GM18517 (cell line): ENCODE measurements at regions not wholly inside any gene's neighbourhood (a gene's known extent, or its start where the extent isn't known, plus 50 kb on each side); places are given as distances from the start of the nearest gene placed in this dataset.

Experiments
- ATAC-seq: cut with Tn5 transposase; IDR thresholded peaks from one replicate; pipeline ENCODE4 v1.9.1; 2021; ENCODE audit warnings: mild to moderate bottlenecking, moderate library complexity; ENCODE audit not compliant: unreplicated experiment

DNA sequence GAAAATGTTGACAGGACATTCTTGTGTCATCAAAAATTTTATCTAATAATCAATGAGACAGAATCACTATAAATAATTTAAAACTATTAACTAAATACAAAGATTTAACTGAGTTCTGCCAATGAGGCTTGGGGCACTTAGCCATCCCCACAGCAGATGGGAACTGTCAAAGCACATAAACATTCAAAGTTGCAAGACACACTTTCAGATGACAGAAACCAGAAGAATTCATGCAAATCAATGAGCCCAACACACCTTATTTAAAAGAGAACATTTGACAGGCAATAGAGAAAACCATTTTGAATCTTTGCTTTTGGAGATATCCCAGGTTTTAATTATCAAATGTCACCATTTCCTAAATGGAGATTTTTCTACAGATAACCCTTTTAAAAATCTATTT is 566.2 kb downstream of the IRS1 start:
- no peak for ATAC-seq

DNA sequence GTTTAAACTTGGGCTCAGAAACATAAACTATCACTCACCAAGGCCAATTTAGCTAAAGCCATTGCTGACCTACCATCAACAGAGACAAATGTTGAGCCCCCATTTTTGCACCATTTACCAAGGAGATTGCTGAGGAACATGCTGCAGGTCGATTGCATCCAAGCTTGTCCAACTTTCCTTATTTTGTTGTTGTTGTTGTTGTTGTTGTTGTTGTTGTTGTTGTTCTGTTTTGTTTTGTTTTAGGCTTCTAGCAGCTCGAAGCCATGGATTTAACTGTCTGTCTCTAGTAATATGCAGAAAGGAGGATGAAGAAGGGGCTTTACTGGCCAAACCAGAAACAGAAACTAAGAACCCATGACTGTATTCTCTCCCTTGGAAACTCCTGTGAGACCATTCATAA is 571.5 kb downstream of the IRS1 start:
- no peak for ATAC-seq

DNA sequence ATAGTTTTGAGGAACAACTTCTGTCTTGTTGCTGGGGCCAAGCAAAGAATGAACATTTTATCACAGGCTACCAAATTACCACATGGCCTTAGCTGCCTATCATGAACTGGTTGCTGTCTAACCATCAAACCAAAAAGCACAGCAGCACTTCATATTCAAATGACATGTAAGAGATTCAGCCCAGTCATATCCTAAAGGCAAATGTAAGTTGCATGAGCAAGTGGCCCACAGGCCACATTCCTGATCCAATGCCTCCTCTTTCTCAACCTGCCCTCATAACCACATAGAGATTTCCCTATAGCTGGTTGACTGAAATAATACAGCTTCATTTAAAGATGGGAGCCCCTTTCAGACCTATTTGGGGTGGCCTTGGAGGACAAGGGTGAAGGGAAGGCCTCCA is 572.3 kb downstream of the IRS1 start:
- ATAC-seq: no peak

DNA sequence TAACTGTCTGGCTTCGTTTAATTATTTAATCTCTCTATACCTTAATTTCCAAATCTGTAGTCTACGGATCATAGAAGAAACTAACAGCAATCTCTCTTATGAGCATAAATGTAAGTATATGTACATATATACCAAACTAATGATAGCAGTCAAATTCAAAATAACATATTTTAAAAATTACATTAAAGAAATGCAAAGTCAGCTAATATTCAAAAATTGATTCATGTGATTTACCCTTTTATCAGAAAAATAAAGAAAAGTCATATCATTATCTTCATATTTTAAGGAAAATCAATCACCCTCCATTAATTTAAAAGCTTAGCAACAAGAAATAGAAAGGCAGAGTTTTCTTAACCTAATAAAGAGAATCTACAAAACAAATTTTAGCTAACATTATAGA is 575.9 kb downstream of the IRS1 start:
- no peak for ATAC-seq

DNA sequence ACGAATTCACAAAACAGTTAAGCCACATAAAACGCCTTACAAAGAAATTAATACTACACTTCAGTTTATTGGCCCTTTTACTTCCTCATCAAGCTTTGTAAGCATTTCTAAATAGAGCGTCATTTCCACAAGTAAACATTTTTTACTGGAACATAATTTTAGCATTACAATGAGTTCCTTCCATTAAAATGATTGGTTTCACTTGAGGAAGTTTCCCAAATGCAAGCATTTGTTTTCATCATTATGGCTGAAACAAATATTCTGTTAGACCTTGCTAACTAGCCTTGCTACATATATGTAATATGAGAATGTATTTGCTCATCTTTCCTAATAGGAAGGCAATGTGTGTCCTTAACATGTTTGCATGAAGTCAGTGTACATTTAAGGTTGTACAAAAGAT is 579.1 kb downstream of the IRS1 start:
- no peak for ATAC-seq

DNA sequence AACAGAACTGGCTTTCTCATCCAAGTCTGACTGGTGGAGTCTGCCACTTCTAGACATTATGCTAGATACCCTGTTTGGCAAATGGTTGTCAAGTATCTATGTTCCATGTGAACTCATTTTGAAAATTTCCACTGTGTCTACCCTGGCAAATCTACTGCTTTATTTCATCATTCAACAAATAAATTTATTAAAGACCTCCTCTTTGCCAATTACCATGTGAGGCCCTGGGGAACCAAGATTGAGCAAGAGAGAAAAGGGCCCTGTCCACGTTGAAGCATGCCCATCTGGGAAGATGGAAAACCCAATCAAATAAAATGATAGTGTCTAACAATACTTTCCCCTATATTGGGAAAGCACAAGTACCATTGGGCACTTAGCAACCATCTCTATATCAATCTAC is 582.4 kb downstream of the IRS1 start:
- no peak for ATAC-seq

DNA sequence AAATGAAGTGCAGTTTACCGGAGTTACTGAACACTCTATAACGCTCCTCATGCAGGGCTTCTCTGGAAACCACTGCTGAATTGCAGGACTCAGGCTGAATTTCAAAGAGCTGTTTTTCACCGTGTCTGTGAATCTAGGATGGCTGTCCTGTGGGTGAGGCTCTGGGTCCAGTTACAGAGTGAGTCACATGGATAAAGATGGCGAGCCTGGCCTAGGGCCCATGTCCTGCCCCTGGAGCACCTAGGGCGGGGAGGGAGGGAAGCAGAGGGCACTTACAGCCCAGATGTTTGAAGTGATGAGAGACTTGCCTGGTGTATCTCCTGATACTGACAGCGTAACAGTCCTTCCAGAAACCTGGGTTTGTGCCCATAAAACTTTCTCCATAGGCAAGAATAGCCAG is 583.0 kb downstream of the IRS1 start:
- ATAC-seq: no peak

DNA sequence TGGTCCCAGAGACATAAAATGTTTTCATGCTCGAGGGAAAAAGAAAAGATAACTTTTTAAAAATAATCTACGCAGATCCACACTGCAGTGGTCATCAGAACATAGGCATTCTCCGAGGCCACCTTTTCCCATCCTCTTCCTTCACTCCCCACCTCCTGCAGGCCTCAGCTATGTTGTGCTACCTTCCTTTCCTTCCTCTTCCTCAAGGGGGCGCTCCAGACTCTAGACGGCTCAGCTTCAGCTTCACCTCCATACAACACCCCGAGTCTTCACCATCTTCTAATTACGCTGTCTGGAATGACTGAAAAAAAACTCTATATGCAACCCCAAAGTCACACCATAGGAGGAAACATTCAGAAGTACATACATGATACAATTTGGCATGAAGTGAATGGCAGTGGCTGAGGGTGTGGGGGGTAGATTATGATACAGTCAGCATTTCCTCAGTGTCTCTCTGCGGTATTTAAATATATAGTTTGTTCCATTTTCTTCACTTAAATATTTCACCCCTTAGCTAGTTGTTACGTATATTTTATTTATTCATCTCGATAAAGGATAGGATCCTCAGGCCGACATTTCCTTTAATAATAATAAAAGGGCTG is 583.6 kb downstream of the IRS1 start:
- ATAC-seq: peak; percentile 88

DNA sequence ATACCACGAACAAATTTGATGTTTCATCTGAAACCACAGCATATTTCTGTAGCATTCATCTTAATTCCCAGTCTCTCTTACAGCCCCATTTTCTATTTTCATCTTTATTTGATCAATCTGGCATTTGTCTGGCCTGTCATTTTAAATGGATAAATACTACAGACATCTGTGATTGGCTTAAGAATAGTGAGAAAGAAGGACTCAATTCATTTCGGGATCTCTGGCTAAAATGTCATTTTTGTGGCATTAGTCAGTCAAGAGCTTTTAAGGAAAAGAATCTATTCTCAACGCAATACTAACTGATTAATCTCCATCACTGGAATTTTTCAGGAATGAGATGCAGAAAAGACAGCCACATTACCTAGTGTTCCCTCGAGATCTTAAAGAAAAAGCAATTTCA is 585.9 kb downstream of the IRS1 start:
- no peak for ATAC-seq

DNA sequence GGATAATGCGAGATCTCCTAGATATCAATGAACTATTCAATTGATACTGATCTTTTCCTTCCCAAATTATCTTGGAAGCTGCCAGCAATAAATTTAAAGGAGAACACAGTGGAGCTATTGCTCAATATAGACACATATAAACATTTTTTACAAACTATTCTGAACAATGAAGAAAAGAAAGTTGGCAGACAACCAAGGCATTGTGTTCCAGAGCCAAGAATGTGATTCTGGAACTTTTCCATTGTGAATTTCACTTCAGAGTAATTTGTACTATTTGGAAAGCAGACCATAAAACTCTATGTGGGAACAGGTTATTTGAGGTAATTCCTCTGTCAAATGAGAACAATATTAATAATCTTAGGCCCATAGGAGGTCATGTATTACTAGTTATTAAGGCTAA is 588.2 kb downstream of the IRS1 start:
- no peak for ATAC-seq

DNA sequence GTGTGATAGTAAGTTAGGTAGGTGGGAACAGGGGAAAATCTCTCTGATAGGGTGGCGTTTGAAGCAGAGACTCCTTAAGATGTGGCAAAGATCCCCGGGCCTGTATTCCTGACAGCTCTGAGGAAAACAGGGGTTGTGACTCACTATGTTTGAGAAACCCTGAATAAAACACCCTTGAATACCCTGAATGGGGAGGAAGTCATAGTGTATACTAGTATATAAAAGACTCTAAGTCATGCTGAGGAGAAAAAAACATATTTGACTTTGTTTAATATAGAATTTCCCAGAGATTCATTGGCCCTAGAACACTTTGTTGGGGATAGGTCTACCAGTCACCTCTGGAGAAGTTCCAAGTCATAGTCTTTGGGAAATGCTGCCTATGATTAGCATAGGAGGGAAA is 590.9 kb downstream of the IRS1 start:
- ATAC-seq: no peak

DNA sequence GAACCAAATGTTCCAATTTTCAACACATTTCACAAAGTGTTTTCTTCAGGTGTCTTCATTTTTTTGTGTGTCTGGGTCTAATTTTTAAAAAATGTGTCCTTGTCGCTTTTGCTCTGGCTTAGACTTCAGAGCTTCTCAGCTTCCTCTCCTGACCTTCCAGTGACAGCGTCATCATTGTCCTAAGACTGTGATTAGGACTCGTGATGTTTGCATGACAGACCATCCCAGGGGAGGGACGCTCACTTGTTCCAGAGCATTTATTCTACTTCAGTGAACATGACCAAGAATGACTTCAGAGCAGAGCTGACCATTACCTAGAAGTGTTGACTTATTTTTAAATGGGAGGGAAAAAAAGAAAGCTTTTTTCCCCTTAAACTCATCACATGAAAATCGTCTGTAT is 591.9 kb downstream of the IRS1 start:
- ATAC-seq: no peak

DNA sequence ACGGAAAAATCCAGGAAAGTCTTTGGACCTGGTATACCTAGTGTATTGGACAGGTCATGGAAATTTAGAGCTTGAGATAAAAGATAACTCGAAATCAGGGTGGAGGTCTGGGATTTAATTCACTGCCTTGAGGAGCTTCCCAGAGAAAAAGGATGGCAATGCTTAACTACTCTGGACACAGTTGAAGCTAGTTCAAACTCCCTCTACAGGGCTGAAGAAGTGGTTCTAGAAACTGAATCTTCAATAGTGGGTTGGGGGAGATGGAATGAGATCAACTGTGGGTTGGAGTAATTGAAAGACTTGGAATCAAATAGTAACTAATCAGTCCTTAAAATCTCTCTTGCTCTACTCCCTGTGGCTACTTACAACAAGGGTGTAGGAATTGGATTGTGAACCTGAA is 600.1 kb downstream of the IRS1 start:
- ATAC-seq: no peak

DNA sequence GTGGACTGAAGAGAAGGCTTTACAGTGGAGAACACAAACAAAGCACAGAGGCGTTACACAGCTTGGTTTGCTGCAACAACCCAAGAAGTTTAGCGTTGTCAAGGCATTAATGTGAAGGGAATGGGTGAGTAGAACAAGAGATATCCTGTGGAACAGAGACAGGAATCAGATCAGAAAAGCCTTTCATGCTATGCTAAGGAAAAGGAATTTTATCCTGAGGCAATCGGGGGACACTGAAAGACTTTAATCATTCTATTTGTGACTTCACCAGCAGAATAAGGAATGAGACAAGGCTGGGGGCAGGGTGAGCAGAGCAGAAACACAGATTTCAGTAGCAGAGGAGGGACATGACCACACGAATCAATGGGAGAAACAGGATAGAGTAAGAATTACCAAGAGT is 600.7 kb downstream of the IRS1 start:
- ATAC-seq: no peak

DNA sequence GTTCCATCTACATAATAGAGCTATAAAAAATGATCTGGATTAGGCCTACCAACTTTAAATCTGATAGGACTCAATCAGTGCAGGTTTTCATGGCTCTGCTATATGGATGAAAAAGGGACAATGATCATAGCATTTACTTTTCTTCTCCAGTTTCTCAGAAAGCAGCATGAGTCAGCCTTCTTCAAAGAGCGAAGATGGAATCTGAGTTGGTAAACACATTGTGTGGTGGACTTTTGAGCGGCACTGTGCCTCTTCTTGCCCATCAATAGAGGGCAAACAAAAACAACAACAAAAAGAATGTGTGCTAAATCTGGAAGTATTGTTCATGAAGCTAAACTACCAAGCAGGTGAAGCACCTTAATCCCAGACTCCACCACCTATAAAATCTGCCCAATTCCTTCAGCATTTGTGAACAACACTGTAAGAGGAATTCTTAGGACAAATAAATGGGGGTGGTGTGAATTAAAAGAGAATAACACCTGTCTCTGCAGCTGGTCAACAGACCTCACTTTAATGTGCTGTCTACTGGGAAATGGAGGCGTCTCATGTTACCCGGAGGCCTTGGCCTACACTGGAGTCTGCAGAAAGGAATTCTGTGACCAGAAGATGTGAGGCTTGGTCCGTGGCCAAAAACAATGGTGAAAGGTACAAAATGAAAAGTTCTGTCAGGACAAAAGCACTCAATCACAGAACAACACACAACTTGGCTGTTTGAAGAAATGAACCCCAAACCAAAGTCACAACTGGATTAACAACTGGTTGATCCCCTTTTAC is 609.0 kb downstream of the IRS1 start:
- ATAC-seq: no peak

DNA sequence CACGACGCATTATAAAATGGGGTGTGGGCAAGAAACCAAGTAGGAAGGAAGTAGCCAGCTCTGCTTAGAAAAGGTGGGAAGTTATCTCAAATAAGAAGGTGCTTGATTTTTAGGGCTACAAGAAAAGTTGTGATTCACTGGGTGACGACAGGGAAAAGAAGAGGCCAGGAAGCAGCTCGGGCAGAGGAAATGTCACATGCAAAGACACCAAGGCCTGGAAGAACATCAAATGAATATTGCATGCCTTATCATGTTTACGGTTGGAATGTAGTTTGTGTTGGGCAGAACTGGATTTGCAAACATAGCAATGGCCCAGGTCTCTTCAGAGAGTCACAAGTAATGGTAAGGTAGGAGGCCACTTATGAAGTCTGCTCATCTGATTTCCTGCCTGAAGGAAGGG is 610.6 kb downstream of the IRS1 start:
- no peak for ATAC-seq

DNA sequence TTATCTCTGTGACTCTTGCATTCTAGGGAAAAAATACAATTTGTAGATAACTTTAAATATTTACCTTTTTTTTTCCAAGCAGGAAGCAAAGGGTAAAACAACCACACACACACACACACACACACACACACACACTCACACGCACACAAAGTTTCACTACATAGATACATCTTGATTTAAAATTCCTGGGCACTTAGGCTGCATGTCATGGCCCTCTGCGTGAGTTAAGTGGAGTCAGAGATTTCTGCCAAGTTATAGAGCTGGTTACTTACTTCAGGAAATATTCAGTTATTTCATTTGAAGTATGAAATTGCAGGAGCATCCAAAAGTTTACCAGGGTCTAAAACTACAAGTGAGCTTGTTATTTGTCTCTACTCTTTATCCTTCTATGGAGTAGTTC is 612.0 kb downstream of the IRS1 start:
- no peak for ATAC-seq

DNA sequence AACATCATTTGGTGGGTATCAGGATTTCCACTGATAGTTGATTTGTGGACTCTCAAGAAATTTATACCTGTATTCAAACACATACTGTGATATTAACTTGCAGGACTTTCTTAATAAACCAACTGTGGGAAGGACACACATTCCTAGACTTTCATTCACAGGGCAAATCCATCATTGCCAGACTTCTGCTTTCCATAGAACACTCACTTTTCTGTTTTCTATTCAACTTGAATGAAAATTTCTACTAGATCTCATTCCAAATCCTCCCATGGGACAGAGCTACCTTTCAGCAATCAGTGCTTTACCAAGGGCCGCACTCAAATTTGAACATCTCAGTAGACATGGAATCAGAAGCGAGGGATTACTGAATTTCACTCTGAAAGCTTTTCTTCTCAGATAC is 612.5 kb downstream of the IRS1 start:
- no peak for ATAC-seq

DNA sequence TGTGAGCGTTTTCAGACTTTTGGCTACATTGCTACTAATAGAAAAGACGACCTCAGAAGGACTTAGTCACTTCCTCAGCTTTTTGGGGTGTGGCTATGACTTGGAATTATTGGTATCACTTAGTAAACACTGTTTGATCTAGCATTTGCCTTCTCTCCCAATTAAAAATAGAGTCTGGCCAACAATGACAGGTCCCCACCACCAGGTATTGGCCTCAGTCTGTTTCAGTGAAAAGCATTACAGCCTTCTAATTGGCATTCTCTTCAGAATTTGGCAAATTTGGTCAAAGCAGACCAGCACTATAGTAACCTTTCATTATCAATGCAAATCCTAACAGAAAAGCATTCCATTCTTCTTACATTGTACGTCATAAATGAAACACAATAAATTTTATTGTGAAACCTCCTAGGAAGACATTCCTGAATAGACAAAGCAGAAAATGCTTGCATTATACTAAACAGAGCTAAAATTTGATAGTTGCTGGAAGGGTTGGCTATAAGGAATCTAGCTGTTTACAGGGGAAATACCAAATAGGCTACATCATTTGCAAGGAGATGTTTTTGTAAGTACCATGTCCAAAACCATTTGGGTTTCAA is 613.9 kb downstream of the IRS1 start:
- no peak for ATAC-seq

DNA sequence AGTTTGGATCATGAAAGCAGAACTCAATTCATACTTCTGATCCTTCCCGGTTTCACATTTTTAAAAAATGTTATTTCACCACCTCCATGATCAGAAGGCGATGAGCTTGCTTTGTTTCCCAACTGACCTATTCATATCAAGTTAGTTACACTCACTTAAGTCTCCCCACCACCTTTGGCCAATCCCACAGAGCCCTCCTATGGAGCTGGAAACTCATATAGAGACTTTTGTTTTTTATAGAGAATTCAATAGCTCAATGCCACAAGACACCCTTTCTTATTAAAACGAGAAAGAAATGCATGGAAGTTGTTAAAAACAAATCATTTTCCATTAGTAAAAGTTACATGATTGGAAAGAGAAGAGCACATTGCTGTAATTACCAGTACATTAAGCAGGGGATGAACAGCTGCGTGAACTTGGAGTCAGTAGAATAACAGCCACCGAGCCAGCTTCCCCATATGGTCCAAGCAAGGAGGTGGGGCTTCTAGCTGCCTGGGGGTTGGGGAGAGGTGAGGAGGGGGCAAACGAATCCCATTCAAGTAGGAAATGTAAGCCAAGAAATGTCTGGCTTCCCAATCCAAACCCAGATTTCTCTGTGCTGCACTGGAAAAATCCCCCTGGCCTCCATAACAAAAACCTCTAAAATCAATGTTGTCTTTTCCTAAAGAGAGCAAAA is 614.5 kb downstream of the IRS1 start:
- ATAC-seq: no peak

DNA sequence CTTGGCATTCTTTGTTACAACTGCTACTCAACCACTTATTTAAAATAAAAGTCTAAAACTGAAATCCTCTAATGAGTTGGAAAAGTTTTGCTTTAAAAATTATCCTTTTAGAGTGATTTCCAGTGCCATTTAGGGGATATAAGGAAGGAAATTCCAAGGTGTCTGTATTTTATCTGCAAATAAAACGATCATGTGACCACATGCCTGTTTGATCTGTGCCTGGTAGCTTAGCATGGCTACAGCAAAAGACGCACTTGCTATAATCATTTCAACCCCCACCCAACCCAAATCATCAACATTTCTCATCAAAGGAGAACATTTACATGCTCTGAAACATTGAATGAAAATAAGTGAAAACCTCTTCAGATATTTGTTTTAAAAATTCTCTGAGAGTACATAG is 615.1 kb downstream of the IRS1 start:
- no peak for ATAC-seq

DNA sequence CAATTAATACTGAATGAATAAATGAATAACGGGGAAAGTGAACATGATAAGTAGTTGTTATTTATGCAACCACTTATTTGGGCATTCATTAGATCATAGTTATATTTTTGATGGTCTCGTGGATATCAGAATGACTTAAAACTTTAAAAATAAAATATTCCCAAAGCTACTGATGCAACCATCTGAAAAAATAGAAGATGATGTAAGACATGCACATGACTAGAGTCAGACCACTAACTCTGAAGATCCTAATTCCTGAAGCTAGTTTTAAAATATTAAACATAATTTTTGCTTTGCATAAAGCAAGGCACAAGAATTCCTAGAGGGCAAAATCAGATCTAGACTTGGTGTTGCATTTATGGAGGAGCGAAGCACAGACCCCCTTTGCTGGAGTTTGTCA is 616.1 kb downstream of the IRS1 start:
- no peak for ATAC-seq
